ENCODE measurements at regions not wholly inside any gene's neighbourhood (a gene's known extent, or its start where the extent isn't known, plus 50 kb on each side); places are given as distances from the start of the nearest gene placed in this dataset.

DNA sequence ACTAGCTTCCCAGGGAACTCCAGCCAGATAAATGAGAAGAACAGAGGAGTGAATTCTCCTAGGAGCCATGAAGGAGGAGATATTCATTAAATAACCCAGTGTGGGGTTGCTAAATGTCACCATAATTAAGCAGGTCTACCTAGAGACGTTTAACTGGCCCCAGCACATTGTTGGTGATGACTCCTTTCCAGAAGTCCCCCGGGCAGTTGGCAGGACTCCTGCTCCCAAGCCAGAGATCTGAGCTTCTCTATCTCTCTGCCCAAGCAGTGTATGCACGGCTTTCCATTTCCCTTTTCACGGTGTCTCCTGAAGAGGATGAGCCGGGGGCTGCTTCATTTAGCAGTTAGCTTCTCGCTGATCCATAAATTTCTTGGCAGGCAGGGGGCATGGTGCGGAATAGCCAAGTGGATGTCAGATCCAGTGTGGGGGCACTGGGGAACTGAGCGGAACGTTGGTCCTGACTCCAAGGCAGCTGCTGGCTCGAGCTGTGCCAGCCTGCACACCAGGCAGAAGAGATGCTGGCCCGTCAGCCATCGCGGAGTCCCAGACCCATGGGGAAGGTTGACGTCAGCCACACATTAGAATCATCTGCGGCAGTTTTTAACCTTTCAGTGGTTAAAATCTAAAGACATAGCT is 142.0 kb upstream of the NPY start:
- no peak overlapping the region for H3K4me3 ChIP-seq (ENCODE audit: low read length)
- no peak overlapping the region for H3K4me2 ChIP-seq (ENCODE audit: low read length)

DNA sequence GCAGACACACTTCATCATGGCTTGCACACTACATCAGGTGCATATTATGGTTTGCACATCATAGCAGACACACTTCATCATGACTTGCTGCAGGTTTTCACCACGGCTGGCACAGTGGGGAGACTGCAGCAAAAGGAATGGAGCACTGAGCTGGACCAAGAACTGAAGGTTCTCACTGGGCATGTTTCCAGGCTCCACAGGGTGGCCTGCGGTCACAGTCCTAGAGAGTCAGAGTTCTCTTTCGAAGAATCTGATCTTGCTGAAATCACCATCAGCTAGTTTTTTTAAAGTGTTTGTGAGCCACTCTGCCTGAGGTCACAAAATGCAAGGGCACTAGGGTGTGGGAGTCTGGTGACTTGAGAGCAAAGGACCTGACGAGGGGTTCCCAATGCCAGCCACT is 140.4 kb upstream of the NPY start:
- Histone ChIP-seq H3K4me1 (ENCODE audit: low read length) (no peaks in the 10 kb centered on the region), H3K27ac (ENCODE audit: low read length) (no peak overlapping the region), H3K79me2 (ENCODE audit: low read length) (no peaks in the 10 kb centered on the region), H3K4me3 (ENCODE audit: low read length) (no peak overlapping the region), H3K36me3 (replicated peaks; ENCODE audit: low read depth, low read length) (no peaks in the 10 kb centered on the region), H4K20me1 (ENCODE audit: insufficient read depth, low read length) (no peaks in the 10 kb centered on the region), H2AFZ (ENCODE audit: low read depth, low read length) (no peak overlapping the region), H3K9me3 (ENCODE audit: insufficient read depth, low read length) (no peaks in the 10 kb centered on the region), H3K27me3 (ENCODE audit: low read depth, low read length) (no peaks in the 10 kb centered on the region), H3K4me2 (ENCODE audit: low read length) (no peak overlapping the region), H3K9ac (ENCODE audit: low read length) (no peak overlapping the region)
- TF ChIP-seq EZH2phosphoT487 (IDR thresholded peaks at IDR 0.05; ENCODE audit: low read depth), result no peak
- TF ChIP-seq, protein P1, sequence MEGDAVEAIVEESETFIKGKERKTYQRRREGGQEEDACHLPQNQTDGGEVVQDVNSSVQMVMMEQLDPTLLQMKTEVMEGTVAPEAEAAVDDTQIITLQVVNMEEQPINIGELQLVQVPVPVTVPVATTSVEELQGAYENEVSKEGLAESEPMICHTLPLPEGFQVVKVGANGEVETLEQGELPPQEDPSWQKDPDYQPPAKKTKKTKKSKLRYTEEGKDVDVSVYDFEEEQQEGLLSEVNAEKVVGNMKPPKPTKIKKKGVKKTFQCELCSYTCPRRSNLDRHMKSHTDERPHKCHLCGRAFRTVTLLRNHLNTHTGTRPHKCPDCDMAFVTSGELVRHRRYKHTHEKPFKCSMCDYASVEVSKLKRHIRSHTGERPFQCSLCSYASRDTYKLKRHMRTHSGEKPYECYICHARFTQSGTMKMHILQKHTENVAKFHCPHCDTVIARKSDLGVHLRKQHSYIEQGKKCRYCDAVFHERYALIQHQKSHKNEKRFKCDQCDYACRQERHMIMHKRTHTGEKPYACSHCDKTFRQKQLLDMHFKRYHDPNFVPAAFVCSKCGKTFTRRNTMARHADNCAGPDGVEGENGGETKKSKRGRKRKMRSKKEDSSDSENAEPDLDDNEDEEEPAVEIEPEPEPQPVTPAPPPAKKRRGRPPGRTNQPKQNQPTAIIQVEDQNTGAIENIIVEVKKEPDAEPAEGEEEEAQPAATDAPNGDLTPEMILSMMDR (IDR thresholded peaks at IDR 0.05; ENCODE audit: low read depth, low read length), result no peak

More for the DNA sequence above, 142.0 kb upstream of the NPY start:
- Histone ChIP-seq H3K79me2 (ENCODE audit: low read length) (no peaks in the 10 kb centered on the region), H3K9me3 (ENCODE audit: insufficient read depth, low read length) (no peaks in the 10 kb centered on the region), H3K27me3 (ENCODE audit: low read depth, low read length) (0 out of 2 replicates have a peak, but pooled peaks cover 2% of the 10 kb centered on the region), H3K27ac (ENCODE audit: low read length) (no peak overlapping the region), H3K9ac (ENCODE audit: low read length) (no peak overlapping the region), H4K20me1 (ENCODE audit: insufficient read depth, low read length) (no peaks in the 10 kb centered on the region), H3K36me3 (replicated peaks; ENCODE audit: low read depth, low read length) (no peaks in the 10 kb centered on the region), H2AFZ (ENCODE audit: low read depth, low read length) (no peak overlapping the region), H3K4me1 (ENCODE audit: low read length) (no peaks in the 10 kb centered on the region)
- TF ChIP-seq EZH2phosphoT487 (IDR thresholded peaks at IDR 0.05; ENCODE audit: low read depth), result no peak
- TF ChIP-seq, protein P1 (IDR thresholded peaks at IDR 0.05; ENCODE audit: low read depth, low read length), result no peak

DNA sequence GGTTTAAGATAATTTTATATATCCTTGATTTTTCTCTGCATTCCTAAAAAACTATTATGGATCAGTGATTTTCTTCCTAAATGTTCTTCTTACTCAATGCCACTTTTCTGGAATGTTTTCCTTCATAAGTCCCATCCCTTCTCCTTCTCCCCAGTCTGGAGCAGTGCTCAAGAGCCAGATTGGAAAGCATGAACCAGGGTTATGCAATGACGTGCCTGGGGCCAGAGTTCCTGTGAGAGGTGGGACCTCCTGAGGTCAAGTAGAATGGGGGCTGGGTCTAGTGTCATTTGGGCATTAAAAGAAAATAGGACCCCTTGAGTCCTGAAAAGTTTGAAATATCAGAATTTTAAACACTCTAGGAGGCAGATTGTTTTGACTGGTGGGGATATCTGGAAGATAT is 132.0 kb upstream of the NPY start:
- no peak overlapping the region for H3K9ac ChIP-seq (ENCODE audit: low read length)

DNA sequence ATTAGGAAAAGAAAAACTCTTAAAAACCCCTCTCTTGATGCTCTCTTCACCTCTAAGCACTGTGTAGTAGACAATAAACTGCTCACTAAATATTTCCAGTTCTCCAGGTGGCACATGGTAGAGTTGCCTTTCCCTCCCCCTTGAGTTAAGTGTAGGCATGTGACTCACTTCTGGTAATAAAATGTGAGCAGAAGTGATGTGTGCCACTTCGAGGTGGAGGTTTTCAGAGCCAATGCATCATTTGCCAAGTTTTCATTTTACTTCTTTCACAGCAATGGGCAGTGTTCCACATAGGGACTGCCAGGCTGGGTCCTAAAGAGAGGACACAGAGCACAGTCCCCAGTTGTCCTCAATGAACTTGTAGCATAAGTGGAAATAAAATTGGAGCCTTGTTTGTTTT is 131.6 kb upstream of the NPY start:
- H2AFZ ChIP-seq (ENCODE audit: low read depth, low read length), result no peak overlapping the region
- no peaks in the 10 kb centered on the region for H3K27me3 ChIP-seq (ENCODE audit: low read depth, low read length)

More for the DNA sequence above, 132.0 kb upstream of the NPY start:
- Histone ChIP-seq H3K79me2 (ENCODE audit: low read length) (no peaks in the 10 kb centered on the region), H3K27ac (ENCODE audit: low read length) (no peak overlapping the region), H3K4me2 (ENCODE audit: low read length) (no peak overlapping the region), H3K4me3 (ENCODE audit: low read length) (no peak overlapping the region), H3K36me3 (replicated peaks; ENCODE audit: low read depth, low read length) (no peaks in the 10 kb centered on the region), H3K9me3 (ENCODE audit: insufficient read depth, low read length) (no peaks in the 10 kb centered on the region), H2AFZ (ENCODE audit: low read depth, low read length) (no peak overlapping the region), H3K27me3 (ENCODE audit: low read depth, low read length) (no peaks in the 10 kb centered on the region), H4K20me1 (ENCODE audit: insufficient read depth, low read length) (no peaks in the 10 kb centered on the region), H3K4me1 (ENCODE audit: low read length) (no peaks in the 10 kb centered on the region)
- TF ChIP-seq EZH2phosphoT487 (IDR thresholded peaks at IDR 0.05; ENCODE audit: low read depth), result no peak
- TF ChIP-seq, protein P1 (IDR thresholded peaks at IDR 0.05; ENCODE audit: low read depth, low read length), result no peak

More for the DNA sequence above, 131.6 kb upstream of the NPY start:
- Histone ChIP-seq H3K4me1 (ENCODE audit: low read length) (no peaks in the 10 kb centered on the region), H3K4me3 (ENCODE audit: low read length) (no peak overlapping the region), H3K36me3 (replicated peaks; ENCODE audit: low read depth, low read length) (no peaks in the 10 kb centered on the region), H3K4me2 (ENCODE audit: low read length) (no peak overlapping the region), H3K9ac (ENCODE audit: low read length) (no peak overlapping the region), H3K27ac (ENCODE audit: low read length) (no peak overlapping the region), H4K20me1 (ENCODE audit: insufficient read depth, low read length) (no peaks in the 10 kb centered on the region), H3K9me3 (ENCODE audit: insufficient read depth, low read length) (no peaks in the 10 kb centered on the region), H3K79me2 (ENCODE audit: low read length) (no peaks in the 10 kb centered on the region)
- TF ChIP-seq, protein P1 (IDR thresholded peaks at IDR 0.05; ENCODE audit: low read depth, low read length), result no peak
